ENCODE measurements at regions not wholly inside any gene's neighbourhood (a gene's known extent, or its start where the extent isn't known, plus 50 kb on each side); places are given as distances from the start of the nearest gene placed in this dataset.

DNA sequence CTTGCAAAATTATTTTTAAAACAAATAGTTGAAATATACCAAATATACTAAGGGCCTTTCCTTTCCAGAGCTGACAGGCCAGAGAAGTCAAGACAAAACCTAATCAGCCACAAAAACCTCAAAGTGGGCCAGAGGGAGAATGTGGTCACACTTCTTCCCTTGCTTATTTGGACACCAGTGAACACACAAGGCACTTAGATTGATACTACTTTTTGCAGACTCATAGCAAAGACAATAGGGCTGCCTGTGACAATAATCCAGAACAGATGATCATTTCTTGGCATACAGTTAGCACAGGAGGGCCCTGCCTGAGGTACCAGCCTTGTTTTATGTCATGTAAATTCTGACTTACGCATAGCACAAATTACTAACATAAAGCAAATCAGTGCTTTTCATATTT lies 215.7 kb upstream of the NEIL3 start:
- POLR2A ChIA-PET, result no interaction called here
- DNase-seq (ENCODE audit: extremely low spot score), result no peak
- CTCF ChIA-PET, result no interaction called here
- TF ChIP-seq FOXK2 (IDR thresholded peaks at IDR 0.05) (no peak), NFRKB (IDR thresholded peaks at IDR 0.05) (no peak), CTBP1 (IDR thresholded peaks at IDR 0.05; ENCODE audit: borderline replicate concordance) (no peak), L3MBTL2 (conservative IDR thresholded peaks at IDR 0.05) (no peak), ELF4 (IDR thresholded peaks at IDR 0.05) (no peak), SP1 (IDR thresholded peaks at IDR 0.05) (no peak), HDGF (IDR thresholded peaks at IDR 0.05; ENCODE audit: borderline replicate concordance) (no peak), FOXA1 (IDR thresholded peaks at IDR 0.05) (no peak), ZNF384 (IDR thresholded peaks at IDR 0.05) (no peak), ARNT (IDR thresholded peaks at IDR 0.05) (no peak), TARDBP (IDR thresholded peaks at IDR 0.05) (no peak), PKNOX1 (IDR thresholded peaks at IDR 0.05) (no peak), BHLHE40 (IDR thresholded peaks at IDR 0.05; ENCODE audit: borderline replicate concordance) (no peak), LEF1 (IDR thresholded peaks at IDR 0.05; ENCODE audit: borderline replicate concordance) (no peak), SUZ12 (IDR thresholded peaks at IDR 0.05) (no peak), FOXM1 (IDR thresholded peaks at IDR 0.05; ENCODE audit: borderline replicate concordance) (no peak)

DNA sequence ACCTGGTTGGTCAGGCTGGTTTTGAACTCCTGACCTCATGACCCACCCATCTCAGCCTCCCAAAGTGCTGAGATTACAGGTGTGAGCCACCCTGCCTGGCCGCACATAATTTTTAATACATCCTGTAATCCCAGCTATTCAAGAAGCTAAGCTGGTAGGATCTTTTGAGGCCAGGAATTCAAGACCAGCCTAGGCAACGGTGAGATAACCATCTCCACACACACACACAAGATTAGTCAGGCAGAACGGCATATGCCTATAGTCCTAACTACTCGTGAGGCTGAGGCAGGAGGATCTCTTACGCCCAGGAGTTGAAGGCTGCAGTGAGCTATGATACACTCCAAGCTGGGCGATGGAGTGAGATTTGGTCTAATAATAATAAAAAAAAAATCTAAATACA lies 212.4 kb upstream of the NEIL3 start:
- ChIA-PET POLR2A (no interaction called here), CTCF (no interaction called here)
- no peak for DNase-seq (ENCODE audit: extremely low spot score)
- TF ChIP-seq FOXA1 (IDR thresholded peaks at IDR 0.05) (no peak), FOXK2 (IDR thresholded peaks at IDR 0.05) (no peak), L3MBTL2 (conservative IDR thresholded peaks at IDR 0.05) (no peak), SP1 (IDR thresholded peaks at IDR 0.05) (no peak)

DNA sequence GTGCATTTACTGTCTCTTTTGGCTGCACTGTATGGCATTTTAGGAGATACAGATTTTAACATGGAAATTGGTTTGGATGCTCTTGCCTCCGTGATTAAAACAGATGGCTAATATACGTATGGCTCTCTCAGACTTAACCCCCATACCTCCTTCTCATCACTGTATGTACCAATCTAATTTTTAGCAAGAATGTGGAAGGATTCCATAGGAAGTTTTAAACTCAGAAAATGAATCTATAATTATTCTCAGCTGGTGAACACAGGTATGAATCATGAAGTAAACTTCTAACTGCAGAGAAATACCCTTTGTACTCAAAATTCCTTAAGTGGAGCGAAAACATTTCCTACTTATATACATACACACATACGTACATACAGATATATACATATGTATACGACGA lies 210.5 kb upstream of the NEIL3 start:
- CTCF ChIA-PET, result interaction anchor here (0.6 kb wide), 1 partner anchor 897 kb away, joined by 3 read pairs; no protein-coding TSS in a partner anchor
- no peak for DNase-seq (ENCODE audit: extremely low spot score)
- TF ChIP-seq TARDBP (IDR thresholded peaks at IDR 0.05), result no peak
- no peak for TF ChIP-seq NFRKB (IDR thresholded peaks at IDR 0.05)
- no peak for TF ChIP-seq HDGF (IDR thresholded peaks at IDR 0.05; ENCODE audit: borderline replicate concordance)
- no peak for TF ChIP-seq FOXK2 (IDR thresholded peaks at IDR 0.05)
- TF ChIP-seq ARNT (IDR thresholded peaks at IDR 0.05), result no peak
- POLR2A ChIA-PET, result no interaction called here

DNA sequence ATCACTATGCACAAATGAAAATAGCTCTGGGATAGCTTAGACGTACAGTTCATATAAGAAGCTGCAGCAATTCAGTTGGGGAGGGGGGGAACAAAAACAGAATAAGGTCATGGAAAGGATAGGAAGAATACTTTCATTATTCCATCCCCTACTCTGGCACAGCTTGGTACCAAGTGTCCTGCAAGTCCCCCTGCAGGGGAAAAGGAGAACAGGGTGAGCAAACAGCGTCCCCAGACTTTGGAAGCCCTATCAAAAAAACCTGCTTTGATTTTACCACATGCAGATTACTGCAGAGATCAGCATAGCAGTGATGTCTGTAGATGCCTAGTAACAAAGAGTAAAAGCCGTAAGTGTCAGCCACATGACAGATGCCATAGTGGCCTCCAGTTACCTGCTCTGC lies 209.4 kb upstream of the NEIL3 start:
- TF ChIP-seq FOXM1 (IDR thresholded peaks at IDR 0.05; ENCODE audit: borderline replicate concordance), result no peak
- ChIA-PET CTCF (interaction anchor here (0.5 to 0.7 kb wide), 3 partner anchors 127 to 231 kb away, joined by 3 to 4 read pairs (median 3); no protein-coding TSS in a partner anchor), POLR2A (no interaction called here)
- DNase-seq (ENCODE audit: extremely low spot score), result no peak

DNA sequence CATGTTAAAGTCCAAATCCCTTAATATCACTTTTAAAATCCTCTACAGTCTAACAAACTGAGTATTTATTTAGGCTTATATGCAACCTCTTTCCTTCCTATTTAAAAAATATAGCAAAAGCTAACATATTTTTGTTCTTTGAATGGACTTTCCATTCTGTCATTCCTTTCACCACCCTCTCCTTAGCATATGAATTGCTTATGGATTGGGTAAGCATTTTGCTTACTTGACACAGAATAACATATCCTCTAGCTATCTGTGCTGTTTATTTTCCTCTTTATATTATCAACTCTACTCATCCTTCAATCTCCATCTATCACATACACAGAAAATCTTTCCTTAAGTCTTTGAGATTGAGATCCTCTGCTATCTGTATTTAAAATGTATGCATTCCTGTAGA lies 206.1 kb upstream of the NEIL3 start:
- no peak for DNase-seq (ENCODE audit: extremely low spot score)
- ChIA-PET POLR2A (no interaction called here), CTCF (no interaction called here)
- TF ChIP-seq ELF4 (IDR thresholded peaks at IDR 0.05) (no peak), FOXK2 (IDR thresholded peaks at IDR 0.05) (no peak), ARNT (IDR thresholded peaks at IDR 0.05) (no peak), L3MBTL2 (conservative IDR thresholded peaks at IDR 0.05) (no peak), TARDBP (IDR thresholded peaks at IDR 0.05) (no peak), BHLHE40 (IDR thresholded peaks at IDR 0.05; ENCODE audit: borderline replicate concordance) (no peak), FOXA1 (IDR thresholded peaks at IDR 0.05) (no peak), ZNF384 (IDR thresholded peaks at IDR 0.05) (no peak), SP1 (IDR thresholded peaks at IDR 0.05) (no peak), SUZ12 (IDR thresholded peaks at IDR 0.05) (no peak), CTBP1 (IDR thresholded peaks at IDR 0.05; ENCODE audit: borderline replicate concordance) (no peak), NFRKB (IDR thresholded peaks at IDR 0.05) (no peak), LEF1 (IDR thresholded peaks at IDR 0.05; ENCODE audit: borderline replicate concordance) (no peak), PKNOX1 (IDR thresholded peaks at IDR 0.05) (no peak), FOXM1 (IDR thresholded peaks at IDR 0.05; ENCODE audit: borderline replicate concordance) (no peak), HDGF (IDR thresholded peaks at IDR 0.05; ENCODE audit: borderline replicate concordance) (no peak)

- CTCF ChIA-PET, result no interaction called here
- no peak for TF ChIP-seq LEF1 (IDR thresholded peaks at IDR 0.05; ENCODE audit: borderline replicate concordance)
- TF ChIP-seq TARDBP (IDR thresholded peaks at IDR 0.05), result no peak
- TF ChIP-seq ZNF384 (IDR thresholded peaks at IDR 0.05), result no peak
- no peak for TF ChIP-seq FOXK2 (IDR thresholded peaks at IDR 0.05)
- TF ChIP-seq BHLHE40 (IDR thresholded peaks at IDR 0.05; ENCODE audit: borderline replicate concordance), result no peak
- TF ChIP-seq FOXA1 (IDR thresholded peaks at IDR 0.05), result no peak
- no peak for TF ChIP-seq PKNOX1 (IDR thresholded peaks at IDR 0.05)
- TF ChIP-seq HDGF (IDR thresholded peaks at IDR 0.05; ENCODE audit: borderline replicate concordance), result no peak
- no peak for TF ChIP-seq L3MBTL2 (conservative IDR thresholded peaks at IDR 0.05)
- no peak for TF ChIP-seq FOXM1 (IDR thresholded peaks at IDR 0.05; ENCODE audit: borderline replicate concordance)
- no peak for TF ChIP-seq SP1 (IDR thresholded peaks at IDR 0.05)
- TF ChIP-seq ELF4 (IDR thresholded peaks at IDR 0.05), result no peak
- TF ChIP-seq SUZ12 (IDR thresholded peaks at IDR 0.05), result no peak
- TF ChIP-seq NFRKB (IDR thresholded peaks at IDR 0.05), result no peak
- no peak for TF ChIP-seq ARNT (IDR thresholded peaks at IDR 0.05)
- TF ChIP-seq CTBP1 (IDR thresholded peaks at IDR 0.05; ENCODE audit: borderline replicate concordance), result no peak
These were observed 204.1 kb upstream of the NEIL3 start for GRCh38 chr4:177105536-177105935.

More at GRCh38 chr4:177105536-177105935, 204.1 kb upstream of the NEIL3 start:
- DNase-seq (ENCODE audit: extremely low spot score), result no peak
- POLR2A ChIA-PET, result no interaction called here

Data from HEK293T (cell line).